A673 (cell line): ENCODE measurements at regions not wholly inside any gene's neighbourhood (a gene's known extent, or its start where the extent isn't known, plus 50 kb on each side); places are given as distances from the start of the nearest gene placed in this dataset.
A peak's percentile ranks its signal among the peaks of the same experiment; 100 is the strongest.

Source experiments
- BruUV-seq: library from RNA; stranded (reverse); fragments of 400-500 nt; replicated peaks from 2 replicates; lab custom pipeline; 2021; lab: Mats Ljungman, UMichigan
- CTCF ChIA-PET: fragments of 300-600 bp; sonication (Branson Sonifier 250); formaldehyde crosslinking; loops from one replicate; lab custom pipeline; 2022; ENCODE audit warnings: antibody characterized with exemption; lab: Charles Lee
- POLR2A ChIA-PET: fragments of 300-600 bp; sonication (Branson Sonifier 250); formaldehyde crosslinking; loops from one replicate; lab custom pipeline; 2022; ENCODE audit warnings: antibody characterized with exemption; ENCODE audit not compliant: low non-redundant PET; lab: Charles Lee
- DNase-seq: peaks from one replicate; pipeline ENCODE4 v3.0.0-alpha.2; 2015; ENCODE audit warnings: low spot score
- H3K27ac ChIP-seq: fragments of 200-600 bp; sonication (generic); 2 replicates; pipeline ENCODE4 v1.5.1; 2016; ENCODE audit warnings: mixed run types, low read depth, mild to moderate bottlenecking, mixed read lengths, antibody characterized with exemption, low read length; ENCODE audit not compliant: poor library complexity, severe bottlenecking
- H3K27me3 ChIP-seq: fragments of 200-600 bp; sonication (generic); replicated peaks from 2 replicates; pipeline ENCODE4 v1.6.1; 2017; ENCODE audit warnings: mixed run types, low read depth, mild to moderate bottlenecking, mixed read lengths, antibody characterized with exemption, low read length; ENCODE audit not compliant: insufficient read depth, poor library complexity
- H3K36me3 ChIP-seq: fragments of 200-600 bp; sonication (generic); 2 replicates; pipeline ENCODE4 v1.6.1; 2016; ENCODE audit warnings: mixed run types, mild to moderate bottlenecking, mixed read lengths, antibody characterized with exemption, low read length; ENCODE audit not compliant: insufficient read depth, poor library complexity, severe bottlenecking
- H3K4me1 ChIP-seq: fragments of 200-600 bp; sonication (generic); 2 replicates; pipeline ENCODE4 v1.6.1; 2017; ENCODE audit warnings: mixed run types, mild to moderate bottlenecking, mixed read lengths, antibody characterized with exemption, low read length; ENCODE audit not compliant: insufficient read depth, poor library complexity, severe bottlenecking
- H3K4me3 ChIP-seq: fragments of 200-600 bp; sonication (generic); 2 replicates; pipeline ENCODE4 v1.5.1; 2016; ENCODE audit warnings: low read depth, mixed run types, mild to moderate bottlenecking, mixed read lengths, low read length; ENCODE audit not compliant: poor library complexity, severe bottlenecking
- H3K9me3 ChIP-seq: fragments of 200-600 bp; sonication (generic); 2 replicates; pipeline ENCODE4 v1.6.1; 2016; ENCODE audit warnings: mixed run types, low read depth, mild to moderate bottlenecking, mixed read lengths, antibody characterized with exemption, low read length; ENCODE audit not compliant: poor library complexity, severe bottlenecking
- EZH2 ChIP-seq: fragments of 200-600 bp; sonication (generic); IDR thresholded peaks from 2 replicates; pipeline ENCODE4 v1.6.1; 2017; ENCODE audit warnings: borderline replicate concordance, low read depth, mild to moderate bottlenecking, mixed read lengths, antibody characterized with exemption, low read length; ENCODE audit not compliant: poor library complexity, severe bottlenecking
- intact Hi-C: fragments of 100-400 bp; cut with micrococcal nuclease; formaldehyde crosslinking; loops from one replicate; pipeline ENCODE4 v1.10.0; 2022; ENCODE audit not compliant: unreplicated experiment
- TF ChIP-seq, protein P1 (sequence below): fragments of 300-800, 200-600 bp; sonication (generic); conservative IDR thresholded peaks from 2 replicates; pipeline ENCODE4 v1.5.1; 2017; ENCODE audit warnings: low read depth, mild to moderate bottlenecking, antibody characterized with exemption, low read length, moderate library complexity, mixed read lengths

DNA sequence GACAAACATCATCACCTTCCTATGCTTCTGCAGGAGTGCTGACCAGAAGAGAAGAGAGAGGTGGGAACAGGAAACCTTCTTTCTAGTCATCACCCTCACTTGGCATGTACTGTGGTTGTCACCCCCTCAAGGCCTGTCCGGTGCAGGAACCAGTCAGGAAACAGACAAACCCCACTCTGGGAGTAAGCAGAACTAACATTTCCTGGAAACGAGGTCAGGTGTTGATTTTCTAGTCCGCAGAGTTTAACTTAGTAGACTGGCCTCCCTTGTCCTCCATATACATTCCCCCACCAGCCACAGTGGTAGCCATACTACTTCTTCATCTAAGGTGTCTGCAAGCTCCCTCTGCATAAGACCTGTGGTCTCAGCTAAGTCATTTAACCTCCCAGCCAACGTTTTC is 80.7 kb upstream of the NCAM1 start:
- ChIA-PET POLR2A (no interaction called here), CTCF (no interaction called here)
- no TSS peak for BruUV-seq
- Histone ChIP-seq H3K4me1 (no peaks in the 10 kb centered on the region), H3K36me3 (no peaks in the 10 kb centered on the region), H3K4me3 (no peak overlapping the region), H3K9me3 (no peaks in the 10 kb centered on the region), H3K27me3 (no peaks in the 10 kb centered on the region), H3K27ac (no peak overlapping the region)
- DNase-seq: no peak
- TF ChIP-seq, protein P1, sequence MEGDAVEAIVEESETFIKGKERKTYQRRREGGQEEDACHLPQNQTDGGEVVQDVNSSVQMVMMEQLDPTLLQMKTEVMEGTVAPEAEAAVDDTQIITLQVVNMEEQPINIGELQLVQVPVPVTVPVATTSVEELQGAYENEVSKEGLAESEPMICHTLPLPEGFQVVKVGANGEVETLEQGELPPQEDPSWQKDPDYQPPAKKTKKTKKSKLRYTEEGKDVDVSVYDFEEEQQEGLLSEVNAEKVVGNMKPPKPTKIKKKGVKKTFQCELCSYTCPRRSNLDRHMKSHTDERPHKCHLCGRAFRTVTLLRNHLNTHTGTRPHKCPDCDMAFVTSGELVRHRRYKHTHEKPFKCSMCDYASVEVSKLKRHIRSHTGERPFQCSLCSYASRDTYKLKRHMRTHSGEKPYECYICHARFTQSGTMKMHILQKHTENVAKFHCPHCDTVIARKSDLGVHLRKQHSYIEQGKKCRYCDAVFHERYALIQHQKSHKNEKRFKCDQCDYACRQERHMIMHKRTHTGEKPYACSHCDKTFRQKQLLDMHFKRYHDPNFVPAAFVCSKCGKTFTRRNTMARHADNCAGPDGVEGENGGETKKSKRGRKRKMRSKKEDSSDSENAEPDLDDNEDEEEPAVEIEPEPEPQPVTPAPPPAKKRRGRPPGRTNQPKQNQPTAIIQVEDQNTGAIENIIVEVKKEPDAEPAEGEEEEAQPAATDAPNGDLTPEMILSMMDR: no peak
- TF ChIP-seq EZH2: no peak
- intact Hi-C loops: no loop called here

DNA sequence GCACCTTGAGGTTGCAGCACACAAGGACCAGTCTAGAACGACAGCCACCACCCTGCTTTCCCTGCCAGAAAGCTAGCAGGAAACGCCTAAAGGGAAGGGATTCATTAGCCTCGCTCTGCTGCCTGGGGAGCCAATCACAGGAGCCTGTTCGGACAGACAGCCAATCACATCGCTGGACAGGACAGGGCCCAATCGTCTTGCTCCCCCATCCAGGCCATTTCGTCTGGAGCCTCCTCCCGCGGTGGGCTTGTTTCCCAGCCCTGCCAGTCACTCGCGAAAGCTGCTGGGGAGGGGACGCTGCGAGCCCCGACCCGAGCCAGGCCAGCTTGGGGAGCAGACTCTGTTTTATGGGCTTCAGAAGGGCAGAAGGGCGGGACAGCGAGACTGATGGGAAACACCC is 79.8 kb upstream of the NCAM1 start:
- no peak for TF ChIP-seq EZH2
- TF ChIP-seq, protein P1: no peak
- BruUV-seq: no TSS peak
- peak overlapping the region; percentile 13 for H3K27ac ChIP-seq
- H3K27me3 ChIP-seq: no peaks in the 10 kb centered on the region
- ChIA-PET CTCF (no interaction called here), POLR2A (no interaction called here)
- no peaks in the 10 kb centered on the region for H3K36me3 ChIP-seq
- intact Hi-C loops: no loop called here
- peak; percentile 94 for DNase-seq
- H3K9me3 ChIP-seq: no peaks in the 10 kb centered on the region
- H3K4me3 ChIP-seq: peak overlapping the region; percentile 43
- peaks cover 3% of the 10 kb centered on the region for H3K4me1 ChIP-seq

DNA sequence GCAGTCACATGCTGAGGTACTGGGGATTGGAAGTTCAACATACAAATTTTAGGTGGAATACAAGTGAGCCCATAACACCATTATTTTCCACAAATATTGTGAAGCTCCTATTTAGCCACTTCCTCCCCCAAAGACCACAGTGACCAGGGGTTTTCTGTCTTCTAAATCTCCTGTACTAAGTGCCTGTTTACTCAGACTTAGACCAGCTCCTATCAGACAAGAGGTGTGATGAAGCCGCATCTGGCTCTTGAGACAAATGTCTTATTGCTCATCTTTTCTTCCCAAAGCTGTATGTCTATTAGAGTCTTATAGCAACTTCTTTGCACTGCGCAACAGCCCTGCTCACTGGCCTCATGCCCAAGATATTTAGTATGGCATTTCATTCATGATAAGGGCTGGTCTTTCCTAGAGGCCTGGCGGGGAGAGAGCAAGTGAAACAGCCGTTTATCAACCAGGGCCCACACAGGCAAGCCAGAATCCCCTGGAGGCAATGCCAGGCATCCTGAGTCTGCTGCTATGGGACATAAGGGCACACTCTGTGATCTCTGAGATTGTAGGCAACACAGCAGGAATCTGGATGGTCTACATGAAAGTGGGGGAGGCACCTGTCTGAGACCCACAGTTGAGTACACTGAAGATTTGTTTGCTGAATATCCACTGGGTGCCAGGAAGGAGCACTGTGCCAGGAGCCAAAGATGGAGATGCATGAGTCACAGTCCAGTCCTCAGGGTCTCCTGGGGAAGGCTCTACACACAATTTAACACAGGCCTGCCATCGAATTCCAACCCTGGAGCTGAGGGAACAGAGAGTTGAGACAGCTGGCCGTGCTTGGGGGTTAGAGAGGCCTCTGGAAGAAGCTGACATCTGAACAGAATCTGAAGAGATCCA is 78.5 kb upstream of the NCAM1 start:
- intact Hi-C loops: no loop called here
- Histone ChIP-seq H3K9me3 (no peaks in the 10 kb centered on the region), H3K4me1 (peaks cover 12% of the 10 kb centered on the region), H3K36me3 (no peaks in the 10 kb centered on the region), H3K27me3 (no peaks in the 10 kb centered on the region), H3K4me3 (no peak overlapping the region), H3K27ac (no peak overlapping the region)
- POLR2A ChIA-PET: interaction anchor here (0.5 kb wide), 1 partner anchor 1252 kb away, joined by 5 read pairs; no protein-coding TSS in a partner anchor
- CTCF ChIA-PET: no interaction called here
- no peak for DNase-seq
- TF ChIP-seq EZH2: no peak
- TF ChIP-seq, protein P1: no peak
- BruUV-seq: no TSS peak
